ENCODE measurements at regions not wholly inside any gene's neighbourhood (a gene's known extent, or its start where the extent isn't known, plus 50 kb on each side); places are given as distances from the start of the nearest gene placed in this dataset.

- peaks cover 4% of the 10 kb centered on the region for H3K4me1 Mint-ChIP-seq
- H3K27me3 Mint-ChIP-seq = no peaks in the 10 kb centered on the region
- no peaks in the 10 kb centered on the region for H3K9me3 ChIP-seq (ENCODE audit: control insufficient read depth, low read length, poor library complexity, severe bottlenecking)
- DNase-seq (no peak), ATAC-seq (no peak)
- no peak overlapping the region for H3K4me3 Mint-ChIP-seq
- H3K36me3 Mint-ChIP-seq (ENCODE audit: low read depth) = no peaks in the 10 kb centered on the region
- H3K27ac Mint-ChIP-seq = no peak overlapping the region
Observed at GRCh38 chr19:31223740-31224534, 125.3 kb downstream of the TSHZ3 start.

- Mint-ChIP-seq H3K36me3 (ENCODE audit: low read depth) (no peaks in the 10 kb centered on the region), H3K27me3 (no peaks in the 10 kb centered on the region), H3K27ac (no peak overlapping the region), H3K4me1 (peaks cover 4% of the 10 kb centered on the region), H3K4me3 (no peak overlapping the region)
- H3K9me3 ChIP-seq (ENCODE audit: control insufficient read depth, low read length, poor library complexity, severe bottlenecking) = no peaks in the 10 kb centered on the region
- ATAC-seq = peak; percentile 95
- DNase-seq = peak in 1 of 3 donors; percentile 15
Observed at GRCh38 chr19:31220540-31220939, 128.7 kb downstream of the TSHZ3 start.

- no peaks in the 10 kb centered on the region for H3K27me3 Mint-ChIP-seq
- no peak for DNase-seq
- H3K36me3 Mint-ChIP-seq (ENCODE audit: low read depth) = peaks cover 2% of the 10 kb centered on the region
- H3K9me3 ChIP-seq (ENCODE audit: control insufficient read depth, low read length, poor library complexity, severe bottlenecking) = no peaks in the 10 kb centered on the region
- no peak overlapping the region for H3K4me3 Mint-ChIP-seq
- H3K27ac Mint-ChIP-seq = peak overlapping the region; percentile 97
- H3K4me1 Mint-ChIP-seq = peaks cover 15% of the 10 kb centered on the region
- no peak for ATAC-seq
Observed at GRCh38 chr19:31214997-31215396, 134.2 kb downstream of the TSHZ3 start.

GRCh38 chr19:31214086-31214485 is 135.2 kb downstream of the TSHZ3 start:
- Mint-ChIP-seq H3K4me3 (peak overlapping the region; percentile 81), H3K27ac (peak overlapping the region; percentile 97), H3K4me1 (peaks cover 14% of the 10 kb centered on the region), H3K36me3 (ENCODE audit: low read depth) (peaks cover 2% of the 10 kb centered on the region), H3K27me3 (no peaks in the 10 kb centered on the region)
- DNase-seq = peak; percentile 55 to 79 (median 74)
- ATAC-seq = peak; percentile 99
- H3K9me3 ChIP-seq (ENCODE audit: control insufficient read depth, low read length, poor library complexity, severe bottlenecking) = no peaks in the 10 kb centered on the region

GRCh38 chr19:31211088-31211487 is 138.1 kb downstream of the TSHZ3 start:
- no peaks in the 10 kb centered on the region for H3K9me3 ChIP-seq (ENCODE audit: control insufficient read depth, low read length, poor library complexity, severe bottlenecking)
- H3K27me3 Mint-ChIP-seq = no peaks in the 10 kb centered on the region
- DNase-seq = no peak
- H3K4me3 Mint-ChIP-seq = no peak overlapping the region
- H3K4me1 Mint-ChIP-seq = peaks cover 14% of the 10 kb centered on the region
- H3K36me3 Mint-ChIP-seq (ENCODE audit: low read depth) = peaks cover 2% of the 10 kb centered on the region
- no peak overlapping the region for H3K27ac Mint-ChIP-seq
- ATAC-seq = no peak

- Mint-ChIP-seq H3K36me3 (ENCODE audit: low read depth) (no peaks in the 10 kb centered on the region), H3K4me3 (no peak overlapping the region), H3K27ac (no peak overlapping the region), H3K27me3 (peaks cover 17% of the 10 kb centered on the region), H3K4me1 (no peaks in the 10 kb centered on the region)
- no peaks in the 10 kb centered on the region for H3K9me3 ChIP-seq (ENCODE audit: control insufficient read depth, low read length, poor library complexity, severe bottlenecking)
- DNase-seq (no peak), ATAC-seq (no peak)
Observed at GRCh38 chr19:31205887-31206518, 143.2 kb downstream of the TSHZ3 start.

- DNase-seq = no peak
- H3K4me3 Mint-ChIP-seq = no peak overlapping the region
- no peaks in the 10 kb centered on the region for H3K4me1 Mint-ChIP-seq
- no peaks in the 10 kb centered on the region for H3K36me3 Mint-ChIP-seq (ENCODE audit: low read depth)
- H3K9me3 ChIP-seq (ENCODE audit: control insufficient read depth, low read length, poor library complexity, severe bottlenecking) = no peaks in the 10 kb centered on the region
- ATAC-seq = no peak
- H3K27ac Mint-ChIP-seq = no peak overlapping the region
- H3K27me3 Mint-ChIP-seq = peaks cover 27% of the 10 kb centered on the region
Observed at GRCh38 chr19:31204115-31204514, 145.1 kb downstream of the TSHZ3 start.

- H3K27me3 Mint-ChIP-seq = no peaks in the 10 kb centered on the region
- H3K27ac Mint-ChIP-seq = no peak overlapping the region
Observed at GRCh38 chr19:31185261-31185660, 164.0 kb downstream of the TSHZ3 start.

GRCh38 chr19:31181535-31181934 is 167.7 kb downstream of the TSHZ3 start:
- H3K27ac Mint-ChIP-seq = no peak overlapping the region
- DNase-seq = no peak
- ATAC-seq = no peak
- H3K9me3 ChIP-seq (ENCODE audit: control insufficient read depth, low read length, poor library complexity, severe bottlenecking) = no peaks in the 10 kb centered on the region
- no peaks in the 10 kb centered on the region for H3K4me1 Mint-ChIP-seq
- H3K36me3 Mint-ChIP-seq (ENCODE audit: low read depth) = no peaks in the 10 kb centered on the region
- no peaks in the 10 kb centered on the region for H3K27me3 Mint-ChIP-seq
- H3K4me3 Mint-ChIP-seq = no peak overlapping the region

More at GRCh38 chr19:31185261-31185660, 164.0 kb downstream of the TSHZ3 start:
- H3K9me3 ChIP-seq (ENCODE audit: control insufficient read depth, low read length, poor library complexity, severe bottlenecking) = no peaks in the 10 kb centered on the region
- Mint-ChIP-seq H3K36me3 (ENCODE audit: low read depth) (no peaks in the 10 kb centered on the region), H3K4me1 (no peaks in the 10 kb centered on the region), H3K4me3 (no peak overlapping the region)
- ATAC-seq (no peak), DNase-seq (no peak)

GRCh38 chr19:31180907-31181306 is 168.3 kb downstream of the TSHZ3 start:
- no peaks in the 10 kb centered on the region for H3K36me3 Mint-ChIP-seq (ENCODE audit: low read depth)
- DNase-seq (no peak), ATAC-seq (no peak)
- H3K27ac Mint-ChIP-seq = no peak overlapping the region
- H3K9me3 ChIP-seq (ENCODE audit: control insufficient read depth, low read length, poor library complexity, severe bottlenecking) = no peaks in the 10 kb centered on the region
- no peaks in the 10 kb centered on the region for H3K4me1 Mint-ChIP-seq
- no peaks in the 10 kb centered on the region for H3K27me3 Mint-ChIP-seq
- no peak overlapping the region for H3K4me3 Mint-ChIP-seq

- Mint-ChIP-seq H3K36me3 (ENCODE audit: low read depth) (no peaks in the 10 kb centered on the region), H3K4me1 (no peaks in the 10 kb centered on the region), H3K27me3 (no peaks in the 10 kb centered on the region), H3K27ac (no peak overlapping the region), H3K4me3 (no peak overlapping the region)
- no peaks in the 10 kb centered on the region for H3K9me3 ChIP-seq (ENCODE audit: control insufficient read depth, low read length, poor library complexity, severe bottlenecking)
- ATAC-seq (no peak), DNase-seq (no peak)
Observed at GRCh38 chr19:31179471-31179852, 169.8 kb downstream of the TSHZ3 start.

- Mint-ChIP-seq H3K27ac (no peak overlapping the region), H3K36me3 (ENCODE audit: low read depth) (no peaks in the 10 kb centered on the region), H3K27me3 (no peaks in the 10 kb centered on the region), H3K4me1 (no peaks in the 10 kb centered on the region), H3K4me3 (no peak overlapping the region)
- H3K9me3 ChIP-seq (ENCODE audit: control insufficient read depth, low read length, poor library complexity, severe bottlenecking) = no peaks in the 10 kb centered on the region
- ATAC-seq (no peak), DNase-seq (no peak)
Observed at GRCh38 chr19:31178833-31179470, 170.3 kb downstream of the TSHZ3 start.

GRCh38 chr19:31177246-31177645 is 172.0 kb downstream of the TSHZ3 start:
- Mint-ChIP-seq H3K36me3 (ENCODE audit: low read depth) (no peaks in the 10 kb centered on the region), H3K27me3 (peaks cover 5% of the 10 kb centered on the region), H3K27ac (no peak overlapping the region), H3K4me1 (no peaks in the 10 kb centered on the region), H3K4me3 (no peak overlapping the region)
- ATAC-seq = no peak
- no peaks in the 10 kb centered on the region for H3K9me3 ChIP-seq (ENCODE audit: control insufficient read depth, low read length, poor library complexity, severe bottlenecking)
- DNase-seq = no peak

Data from T-helper 17 cell (primary cell).